ENCODE measurements at regions not wholly inside any gene's neighbourhood (a gene's known extent, or its start where the extent isn't known, plus 50 kb on each side); places are given as distances from the start of the nearest gene placed in this dataset.
A peak's percentile ranks its signal among the peaks of the same experiment; 100 is the strongest.
"Not testable (repeated sequence)": the region's sequence is repeated elsewhere in the genome, so short reads cannot be mapped to it uniquely, and the experiment has no call there.

- DNase-seq, result peak; percentile 14
Observed at GRCh38 chr2:196279541-196279940, 108.2 kb upstream of the STK17B start.

- no peak for DNase-seq
Observed at GRCh38 chr2:196284144-196284844, 112.9 kb upstream of the STK17B start.

- DNase-seq, result no peak
Observed at GRCh38 chr2:196284866-196285557, 113.6 kb upstream of the STK17B start.

- DNase-seq, result no peak
Observed at GRCh38 chr2:196286821-196287220, 115.4 kb upstream of the STK17B start.

DNA sequence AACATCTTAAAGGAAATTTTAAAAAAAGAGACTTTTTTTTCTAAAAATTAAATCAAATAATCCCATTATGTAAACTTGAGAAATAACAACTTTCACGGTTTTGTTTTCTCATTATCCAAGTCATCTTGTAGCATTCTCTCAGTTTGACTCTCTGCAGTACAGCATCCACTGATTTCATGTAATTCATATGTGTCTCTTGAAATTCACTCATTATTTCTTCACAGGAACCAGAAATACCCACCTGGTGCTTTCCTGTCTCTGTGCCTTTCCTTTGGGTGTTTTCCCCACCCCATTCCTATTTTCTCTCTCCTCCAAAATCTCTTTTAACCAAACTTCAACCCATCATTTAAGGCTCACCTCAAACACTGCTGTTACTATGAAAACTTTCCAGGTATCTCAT, 116.1 kb upstream of the STK17B start:
- no peak for DNase-seq

DNA sequence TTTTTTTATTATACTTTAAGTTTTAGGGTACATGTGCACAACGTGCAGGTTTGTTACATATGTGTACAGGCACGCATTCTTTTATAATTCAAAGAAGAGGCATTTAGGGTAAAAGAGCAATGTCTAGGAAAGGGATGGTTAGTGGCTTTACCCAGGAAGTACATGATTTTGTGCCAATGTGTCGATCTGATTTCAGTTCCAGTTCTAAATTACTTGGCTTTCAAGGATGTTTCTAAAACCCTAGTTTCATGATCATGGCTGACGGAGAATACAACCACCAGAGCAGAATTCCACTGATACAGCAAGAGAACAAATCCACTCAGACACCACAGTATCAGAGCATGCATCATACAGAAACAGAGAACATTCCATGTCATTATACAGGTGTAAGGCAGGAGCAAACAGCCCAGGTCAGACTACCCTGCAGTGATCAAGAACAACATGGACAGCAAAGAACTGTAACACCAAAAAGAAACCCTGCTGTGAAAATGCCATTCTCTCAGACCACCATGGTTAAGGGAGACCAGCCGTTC, 116.7 kb upstream of the STK17B start:
- no peak for DNase-seq

GRCh38 chr2:196289000-196289399, 117.6 kb upstream of the STK17B start:
- no peak for DNase-seq

- DNase-seq, result no peak
Observed at GRCh38 chr2:196290136-196290535, 118.8 kb upstream of the STK17B start.

GRCh38 chr2:196290569-196290968, 119.2 kb upstream of the STK17B start:
- no peak for DNase-seq

GRCh38 chr2:196291426-196291825, 120.0 kb upstream of the STK17B start:
- DNase-seq, result no peak

DNA sequence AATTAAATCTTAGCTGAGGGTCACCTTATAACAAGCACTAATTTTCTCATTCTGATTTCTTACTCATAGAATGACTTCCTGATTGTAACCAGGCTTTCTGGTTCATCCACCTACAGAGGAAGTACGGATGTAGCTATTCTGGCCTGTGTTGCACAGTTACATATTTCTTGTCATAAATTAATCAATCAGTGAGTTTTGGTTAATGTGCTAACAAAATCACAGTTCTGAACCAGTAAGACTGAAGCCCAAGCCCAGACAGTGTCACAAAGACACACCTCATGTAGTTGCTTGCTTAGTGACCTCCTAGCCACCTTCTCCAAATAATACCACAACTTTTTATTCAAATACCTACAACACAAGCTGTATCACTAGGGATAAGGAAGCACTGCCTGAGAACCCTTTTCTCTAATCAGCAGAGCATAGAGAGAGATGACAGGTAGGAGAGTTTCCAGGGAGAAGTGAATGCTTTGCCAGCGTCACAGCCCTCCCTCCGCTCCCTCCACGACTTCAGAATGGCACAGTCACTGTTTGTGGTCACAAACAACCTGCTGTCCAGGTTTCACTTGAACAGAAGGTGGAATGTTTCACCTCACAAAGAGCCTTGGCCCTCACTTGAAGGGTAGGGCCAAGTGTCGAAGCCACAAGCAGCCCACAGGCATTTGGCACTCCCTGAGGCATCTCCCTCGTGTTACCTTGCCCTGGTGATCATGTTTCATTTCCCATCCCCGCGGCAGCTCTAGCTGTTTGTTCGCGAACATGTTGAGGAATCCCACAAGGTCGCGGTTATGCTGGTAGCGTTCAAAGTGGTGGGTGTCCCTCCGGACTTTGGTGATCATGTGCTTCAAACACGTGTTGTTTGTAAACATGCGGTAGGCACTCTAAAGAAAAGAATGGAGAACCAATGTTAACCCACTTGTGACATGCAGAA, 120.8 kb upstream of the STK17B start:
- no peak for DNase-seq

GRCh38 chr2:196293751-196294515, 122.6 kb upstream of the STK17B start:
- DNase-seq, result peak; percentile 87

GRCh38 chr2:196294516-196294909, 123.1 kb upstream of the STK17B start:
- DNase-seq, result no peak

DNA sequence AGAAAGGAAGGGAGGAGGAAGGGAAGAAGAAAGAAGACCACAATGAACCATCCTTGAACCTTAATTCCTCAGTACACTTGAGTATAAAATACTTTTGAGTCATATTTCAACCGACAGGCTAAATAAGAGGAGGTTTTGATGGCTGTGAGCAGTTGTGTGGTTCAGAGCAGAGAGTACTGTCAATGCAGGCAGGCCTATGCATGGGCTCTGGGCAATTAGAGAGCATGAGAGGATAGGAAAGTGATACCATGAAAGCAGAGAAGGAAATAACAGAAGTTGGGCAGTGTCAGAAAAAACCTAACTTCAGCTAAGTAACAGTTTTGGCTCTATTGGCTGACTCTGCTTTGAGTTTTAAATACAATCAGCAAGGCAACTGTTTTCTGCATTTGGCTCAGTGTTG, 123.6 kb upstream of the STK17B start:
- DNase-seq, result no peak

DNA sequence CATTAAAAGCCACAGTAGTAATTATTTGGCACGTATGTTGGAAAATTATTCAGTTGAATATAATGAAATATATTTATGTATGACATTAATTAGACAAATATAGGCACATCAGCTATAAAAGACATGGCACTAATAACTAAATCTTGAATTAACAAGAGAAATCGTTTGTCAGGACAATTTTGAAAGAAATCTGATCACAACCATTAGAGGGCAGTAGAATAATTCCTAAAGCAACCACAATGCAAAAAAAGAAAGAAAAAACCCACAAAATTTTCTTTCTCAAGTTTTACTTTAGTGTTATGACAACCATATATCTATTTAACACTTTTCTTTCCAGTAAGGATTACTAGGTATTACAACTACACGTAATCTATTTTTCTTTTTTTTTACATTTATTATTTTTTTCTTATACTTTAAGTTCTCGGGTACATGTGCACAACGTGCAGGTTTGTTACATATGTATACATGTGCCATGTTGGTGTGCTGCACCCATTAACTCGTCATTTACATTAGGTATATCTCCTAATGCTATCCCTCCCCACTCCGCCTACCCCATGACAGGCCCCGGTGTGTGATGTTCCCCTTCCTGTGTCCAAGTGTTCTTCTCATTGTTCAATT, 126.8 kb upstream of the STK17B start:
- DNase-seq, result not testable (repeated sequence)

DNA sequence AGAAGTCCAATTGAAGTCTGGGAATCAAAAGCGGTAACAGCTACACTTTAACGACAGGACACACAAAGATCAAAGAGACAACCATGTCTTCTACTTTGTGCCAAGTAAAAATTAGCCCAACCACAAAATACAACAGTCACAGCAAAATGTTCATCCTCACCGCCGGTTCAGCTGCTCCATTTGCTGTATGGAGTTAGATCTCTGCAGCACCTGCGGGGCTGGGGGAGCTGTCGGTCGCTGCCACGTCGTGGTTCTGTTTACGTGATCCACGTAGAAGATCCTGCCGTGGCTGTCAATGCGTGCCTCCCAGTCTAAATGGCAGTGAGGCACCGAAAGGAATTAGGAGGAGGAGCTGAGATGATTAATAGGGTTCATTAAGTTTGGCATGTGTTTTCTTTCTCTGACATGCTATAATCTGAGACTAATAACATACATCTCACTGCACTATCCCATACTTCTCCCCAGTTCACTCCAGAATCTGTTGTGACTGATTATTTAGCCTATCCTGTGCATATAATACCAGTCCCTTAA, 136.5 kb upstream of the STK17B start:
- peak; percentile 66 for DNase-seq

- DNase-seq, result peak; percentile 40
Observed at GRCh38 chr2:196309691-196310090, 138.3 kb upstream of the STK17B start.

GRCh38 chr2:196314157-196314556, 142.8 kb upstream of the STK17B start:
- no peak for DNase-seq

DNA sequence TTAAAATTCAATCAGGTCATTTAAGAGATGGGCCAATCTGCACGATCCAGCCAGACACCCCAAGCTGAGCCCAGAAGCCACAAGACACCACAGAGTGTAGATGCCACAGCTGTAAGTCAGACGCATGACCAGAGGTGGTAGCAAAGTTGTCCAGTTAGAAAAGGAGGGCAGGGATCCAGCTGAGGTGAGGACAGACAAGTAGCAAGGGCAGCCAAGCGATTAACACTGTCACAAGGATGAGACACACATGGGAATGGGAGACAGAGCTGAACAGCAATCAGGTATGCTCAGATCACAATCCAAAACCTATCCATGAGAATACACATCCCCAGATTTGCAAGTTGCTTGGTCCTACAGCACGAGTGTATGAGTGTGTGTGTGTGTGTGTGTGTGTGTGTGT, 143.4 kb upstream of the STK17B start:
- no peak for DNase-seq

DNA sequence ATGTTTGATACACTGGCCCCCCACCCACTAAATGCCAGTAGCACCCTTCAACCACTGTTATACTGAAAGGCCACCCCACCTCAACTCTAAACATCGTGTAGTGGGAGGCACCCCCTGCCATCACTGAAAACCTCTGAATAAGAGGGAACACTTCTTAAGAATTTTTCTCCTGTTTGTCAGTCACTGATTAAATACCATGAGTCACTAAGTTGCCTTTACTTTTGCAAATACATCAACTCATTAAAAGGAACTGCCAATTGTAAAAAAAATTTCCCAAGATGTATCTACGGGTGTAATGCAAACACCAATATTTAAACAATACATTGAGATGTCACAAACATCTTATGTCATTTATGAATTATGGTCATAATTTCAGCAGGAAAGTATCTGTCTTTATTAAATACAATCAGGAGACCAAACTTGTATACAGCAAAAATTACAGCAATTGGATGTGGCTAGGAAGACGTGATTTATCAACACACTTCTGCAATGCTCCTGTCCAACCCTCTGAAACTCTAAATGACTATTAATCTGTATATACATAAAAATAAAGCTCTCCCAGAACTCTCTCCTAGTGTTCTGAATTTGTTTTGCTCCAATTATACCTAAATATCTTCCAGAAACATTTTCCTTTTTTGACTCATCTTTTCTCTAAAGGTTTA, 144.1 kb upstream of the STK17B start:
- peak; percentile 61 for DNase-seq

GRCh38 chr2:196316050-196316430, 144.7 kb upstream of the STK17B start:
- peak; percentile 27 for DNase-seq

Measured in fibroblast of skin of right quadriceps (primary cell).